ENCODE measurements at regions not wholly inside any gene's neighbourhood (a gene's known extent, or its start where the extent isn't known, plus 50 kb on each side); places are given as distances from the start of the nearest gene placed in this dataset.

- DNase-seq (ENCODE audit: extremely low read depth, low read depth, low spot score), result no peak
These were observed 191.4 kb upstream of the CHORDC1 start for GRCh38 chr11:90414221-90414620.

DNA sequence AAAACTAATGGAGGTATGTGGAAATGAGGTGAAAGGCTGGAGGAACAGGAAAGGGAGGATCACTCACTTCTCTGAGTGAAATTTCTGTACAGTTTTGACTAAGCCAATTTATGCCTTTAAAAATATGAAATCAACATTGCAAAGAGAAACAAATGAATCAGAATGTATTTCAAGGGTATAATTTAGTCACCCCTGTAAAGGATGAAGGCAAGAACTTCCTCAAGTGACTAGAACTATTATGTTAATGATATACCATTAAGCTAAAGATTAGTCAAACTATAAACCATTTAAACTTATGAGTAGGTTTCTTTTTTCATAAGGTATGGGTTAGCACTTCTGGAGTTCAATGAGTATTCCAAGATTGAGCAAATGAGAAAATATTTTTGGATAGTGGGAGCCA lies 184.5 kb upstream of the CHORDC1 start:
- no peak for DNase-seq (ENCODE audit: extremely low read depth, low read depth, low spot score)

DNA sequence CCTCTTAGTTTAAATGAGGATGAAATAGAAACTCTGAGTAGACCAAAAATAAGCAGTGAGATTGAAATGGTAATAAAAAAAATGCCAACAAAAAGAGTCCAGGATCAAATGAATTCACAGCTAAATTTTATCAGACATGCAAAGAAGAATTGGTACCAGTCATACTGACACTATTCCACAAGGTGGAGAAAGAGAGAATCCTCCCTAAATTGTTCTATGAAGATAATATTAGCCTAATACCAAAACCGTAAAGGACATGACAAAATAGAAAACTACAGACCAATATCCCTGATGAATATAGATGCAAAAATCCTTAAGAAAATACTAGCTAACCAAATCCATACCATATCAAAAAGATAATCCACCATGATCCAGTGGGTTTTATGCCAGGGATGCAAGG lies 169.8 kb upstream of the CHORDC1 start:
- no peak for DNase-seq (ENCODE audit: extremely low read depth, low read depth, low spot score)

GRCh38 chr11:90391756-90392155 lies 168.9 kb upstream of the CHORDC1 start:
- no peak for DNase-seq (ENCODE audit: extremely low read depth, low read depth, low spot score)

GRCh38 chr11:90380206-90380605 lies 157.4 kb upstream of the CHORDC1 start:
- DNase-seq (ENCODE audit: extremely low read depth, low read depth, low spot score), result no peak

GRCh38 chr11:90373971-90374370 lies 151.1 kb upstream of the CHORDC1 start:
- DNase-seq (ENCODE audit: extremely low read depth, low read depth, low spot score), result no peak

DNA sequence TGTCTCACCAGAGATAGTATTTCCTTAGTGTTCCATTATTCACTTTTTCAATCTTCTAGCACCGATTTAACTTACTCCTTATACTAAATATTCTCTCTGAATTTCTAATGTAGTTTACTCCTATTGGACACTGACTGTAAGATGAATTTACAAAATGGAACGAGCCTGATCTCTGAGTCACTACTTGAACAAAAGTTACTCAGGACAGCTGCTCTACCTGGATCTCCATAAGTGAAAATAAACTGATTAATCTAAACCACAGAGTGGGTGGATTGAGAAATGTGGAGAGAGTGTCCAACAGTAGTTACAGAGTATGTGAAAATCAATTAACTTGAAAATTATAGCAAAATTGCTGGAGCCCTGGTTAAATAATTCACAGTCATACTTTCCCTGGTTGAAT lies 141.7 kb upstream of the CHORDC1 start:
- DNase-seq (ENCODE audit: extremely low read depth, low read depth, low spot score), result no peak

DNA sequence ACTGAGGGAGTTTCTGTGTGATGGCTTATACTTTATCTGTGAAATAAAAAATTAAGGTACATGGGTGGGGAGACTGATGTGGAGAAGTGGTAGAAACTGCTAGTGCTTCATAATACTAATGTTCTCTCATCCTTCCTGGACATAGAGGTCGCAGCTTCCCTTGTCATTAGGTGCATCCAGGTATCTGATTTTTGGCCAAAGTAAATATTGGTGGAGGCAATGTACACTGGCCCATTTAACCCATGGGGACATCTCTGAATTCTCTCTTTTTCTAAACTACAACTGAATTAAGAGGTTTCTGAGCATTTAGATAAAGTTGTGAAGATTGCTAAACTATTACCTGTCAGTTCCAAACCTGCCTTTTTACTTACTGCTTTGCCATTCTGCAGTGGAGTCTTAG lies 140.9 kb upstream of the CHORDC1 start:
- no peak for DNase-seq (ENCODE audit: extremely low read depth, low read depth, low spot score)

- DNase-seq (ENCODE audit: extremely low read depth, low read depth, low spot score), result no peak
These were observed 132.4 kb upstream of the CHORDC1 start for GRCh38 chr11:90355200-90355599.

- DNase-seq (ENCODE audit: extremely low read depth, low read depth, low spot score), result no peak
These were observed 126.9 kb upstream of the CHORDC1 start for GRCh38 chr11:90349731-90350130.

DNA sequence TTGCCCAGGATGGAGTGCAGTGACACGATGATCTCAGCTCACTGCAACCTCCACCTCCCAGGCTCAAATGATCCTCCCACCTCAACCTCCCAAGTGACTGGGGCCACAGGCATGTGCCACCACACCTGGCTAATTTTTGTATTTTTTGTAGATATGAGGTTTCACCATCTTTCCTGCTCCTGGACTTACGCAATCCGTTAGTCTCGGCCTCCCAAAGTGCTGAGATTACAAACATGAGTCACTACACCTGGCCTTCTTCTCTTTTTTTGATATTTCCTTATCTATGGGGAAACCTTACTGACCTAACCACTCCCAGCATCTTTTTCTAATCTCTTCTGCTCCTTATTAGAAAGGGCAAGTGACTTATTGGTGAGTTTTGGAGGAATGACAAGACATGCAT lies 121.7 kb upstream of the CHORDC1 start:
- DNase-seq (ENCODE audit: extremely low read depth, low read depth, low spot score), result no peak

GRCh38 chr11:90343673-90344072 lies 120.8 kb upstream of the CHORDC1 start:
- no peak for DNase-seq (ENCODE audit: extremely low read depth, low read depth, low spot score)

DNA sequence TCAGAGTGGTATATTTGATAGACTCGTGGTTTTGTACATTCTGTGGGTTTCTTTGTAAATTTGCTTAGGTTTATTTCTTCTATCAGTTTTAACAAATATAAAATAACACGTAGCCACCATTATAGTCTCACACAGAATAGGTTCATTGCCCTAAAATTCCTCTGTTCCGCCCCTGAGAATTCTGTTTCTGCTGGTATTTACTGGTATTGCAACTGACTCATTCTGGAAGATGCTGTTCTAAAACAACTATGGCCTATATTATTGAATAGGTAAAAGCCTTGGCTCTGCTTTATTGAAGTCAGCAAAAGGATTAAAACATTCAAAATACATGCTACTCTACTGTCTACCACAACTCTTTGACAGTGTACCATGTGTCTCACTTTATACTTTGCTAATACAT lies 119.1 kb upstream of the CHORDC1 start:
- DNase-seq (ENCODE audit: extremely low read depth, low read depth, low spot score), result no peak

GRCh38 chr11:90332415-90332814 lies 109.6 kb upstream of the CHORDC1 start:
- DNase-seq (ENCODE audit: extremely low read depth, low read depth, low spot score), result no peak

- no peak for DNase-seq (ENCODE audit: extremely low read depth, low read depth, low spot score)
These were observed 107.8 kb upstream of the CHORDC1 start for GRCh38 chr11:90330632-90331031.

DNA sequence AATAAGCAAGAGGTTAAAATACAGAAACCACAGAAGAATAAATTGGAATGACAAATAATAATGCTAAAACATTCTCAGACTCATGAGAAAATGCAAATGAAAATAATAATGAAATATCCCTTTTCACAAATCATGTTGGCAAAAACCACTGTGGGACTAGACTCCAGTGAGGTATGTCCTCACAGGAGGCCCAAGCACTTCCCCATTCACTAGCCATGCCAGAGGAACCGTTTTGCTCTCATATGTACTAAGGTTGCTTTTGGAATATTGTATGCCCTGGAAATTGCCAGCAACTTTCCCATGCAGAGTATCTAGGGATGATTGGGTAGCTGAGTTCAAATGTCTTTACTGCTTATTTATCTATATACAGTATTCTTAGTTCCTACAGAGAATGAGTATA lies 106.2 kb upstream of the CHORDC1 start:
- DNase-seq (ENCODE audit: extremely low read depth, low read depth, low spot score), result no peak

- DNase-seq (ENCODE audit: extremely low read depth, low read depth, low spot score), result no peak
These were observed 103.8 kb upstream of the CHORDC1 start for GRCh38 chr11:90326647-90327046.

- no peak for DNase-seq (ENCODE audit: extremely low read depth, low read depth, low spot score)
These were observed 100.4 kb upstream of the CHORDC1 start for GRCh38 chr11:90323289-90323688.

DNA sequence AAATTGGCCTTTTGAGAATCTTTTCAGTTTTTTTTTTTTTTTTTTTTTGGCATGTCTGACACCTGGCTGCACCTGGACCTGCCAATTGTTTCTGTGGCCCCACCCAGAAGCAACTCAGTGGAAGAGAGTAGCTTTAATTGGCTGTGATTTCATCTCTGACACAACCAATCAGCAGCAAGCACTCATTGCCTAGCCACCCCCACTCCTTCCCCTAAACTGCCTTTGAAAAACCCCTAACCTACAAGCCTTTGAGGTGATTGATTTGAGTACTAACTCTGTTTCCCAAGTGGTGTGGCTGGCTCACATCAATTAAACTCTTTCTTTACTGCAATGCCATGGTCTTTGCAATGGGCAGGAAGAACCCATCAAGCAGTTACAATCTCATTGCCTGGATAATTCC lies 98.2 kb upstream of the CHORDC1 start:
- no peak for DNase-seq (ENCODE audit: extremely low read depth, low read depth, low spot score)

GRCh38 chr11:90318651-90319050 lies 95.8 kb upstream of the CHORDC1 start:
- no peak for DNase-seq (ENCODE audit: extremely low read depth, low read depth, low spot score)

DNA sequence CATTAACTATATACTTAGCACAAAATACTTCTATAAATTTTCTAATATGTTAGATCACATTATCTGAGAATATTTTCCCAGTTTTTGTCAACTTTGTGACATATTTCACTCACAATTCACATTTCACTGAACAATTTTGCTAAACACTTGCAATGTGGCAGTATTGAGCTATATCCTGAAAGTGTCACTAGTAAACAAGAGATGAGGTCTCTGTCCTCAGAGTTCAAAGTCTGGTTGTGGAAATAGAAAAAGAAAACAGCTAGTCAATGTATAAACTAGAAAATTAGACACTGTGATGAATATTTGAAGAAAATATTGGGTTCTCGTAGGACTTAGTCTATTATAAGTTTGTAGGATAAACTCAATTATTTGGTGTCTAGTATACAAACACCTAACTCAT lies 87.4 kb upstream of the CHORDC1 start:
- no peak for DNase-seq (ENCODE audit: extremely low read depth, low read depth, low spot score)

GRCh38 chr11:90309693-90310092 lies 86.8 kb upstream of the CHORDC1 start:
- no peak for DNase-seq (ENCODE audit: extremely low read depth, low read depth, low spot score)

GRCh38 chr11:90294526-90294925 lies 71.7 kb upstream of the CHORDC1 start:
- no peak for DNase-seq (ENCODE audit: extremely low read depth, low read depth, low spot score)

DNA sequence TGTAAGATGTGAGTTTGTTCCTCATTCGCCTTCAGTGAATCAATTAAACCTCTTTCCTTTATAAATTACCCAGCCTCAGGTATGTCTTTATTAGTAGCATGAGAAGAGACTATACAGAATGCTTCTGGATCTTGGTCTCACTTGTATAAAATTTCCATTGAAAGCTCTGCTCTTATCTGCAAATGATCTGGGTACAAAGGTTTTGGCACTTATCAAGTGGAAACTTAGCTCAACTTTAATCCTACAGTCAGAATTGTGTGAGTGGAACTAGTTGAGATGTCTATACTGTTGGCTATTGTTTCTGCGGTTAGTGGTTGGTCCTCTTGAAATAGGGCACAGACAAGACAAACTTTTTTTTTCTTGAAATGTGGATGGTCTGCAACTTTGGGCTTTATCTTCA lies 71.2 kb upstream of the CHORDC1 start:
- no peak for DNase-seq (ENCODE audit: extremely low read depth, low read depth, low spot score)

Measured in glomerular endothelial cell (primary cell).